ENCODE measurements at regions not wholly inside any gene's neighbourhood (a gene's known extent, or its start where the extent isn't known, plus 50 kb on each side); places are given as distances from the start of the nearest gene placed in this dataset.

DNA sequence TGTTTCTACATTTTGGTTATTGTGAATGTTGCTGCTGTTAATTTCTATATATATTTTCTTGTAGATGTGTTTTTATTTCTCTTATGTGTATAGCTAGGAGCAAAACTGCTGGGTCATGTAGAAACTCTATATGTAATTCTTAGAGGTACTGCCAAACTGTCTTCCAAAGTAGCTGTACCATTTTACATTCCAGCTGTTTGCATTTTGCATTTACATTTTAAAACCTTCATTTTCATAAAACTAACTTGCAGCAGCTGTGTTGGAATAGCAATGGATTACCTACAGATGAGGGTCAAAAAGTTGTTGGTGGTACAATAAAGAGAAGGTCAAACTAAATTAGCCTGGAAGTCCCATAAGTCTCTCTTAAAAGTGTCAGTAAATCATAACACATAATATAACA, 1109.7 kb downstream of the FLRT2 start:
- no peak overlapping the region for H3K27ac ChIP-seq

GRCh38 chr14:86639146-86639545, 1109.2 kb downstream of the FLRT2 start:
- ATAC-seq (no peak), DNase-seq (no peak)
- 55% methylated on average over 5 of the region's 5 CpGs for WGBS (ENCODE audit: insufficient coverage, low coverage, low lambda C conversion rate, missing lambda C conversion rate)
- intact Hi-C loops (cut with DNase I): no loop called here
- Histone ChIP-seq H3K27me3 (no peaks in the 10 kb centered on the region), H3K27ac (no peak overlapping the region), H3K36me3 (no peaks in the 10 kb centered on the region), H3K4me3 (no peak overlapping the region), H3K4me1 (no peaks in the 10 kb centered on the region), H3K9me3 (no peaks in the 10 kb centered on the region)
- TF ChIP-seq CTCF (IDR thresholded peaks at IDR 0.05): no peak
- TF ChIP-seq POLR2A (IDR thresholded peaks at IDR 0.05): no peak

More for the DNA sequence above, 1109.7 kb downstream of the FLRT2 start:
- Histone ChIP-seq H3K4me1 (no peaks in the 10 kb centered on the region), H3K9me3 (no peaks in the 10 kb centered on the region), H3K4me3 (no peak overlapping the region), H3K36me3 (no peaks in the 10 kb centered on the region), H3K27me3 (no peaks in the 10 kb centered on the region)
- DNase-seq (no peak), ATAC-seq (no peak)
- intact Hi-C loops (cut with DNase I): no loop called here
- TF ChIP-seq CTCF (IDR thresholded peaks at IDR 0.05) (no peak), POLR2A (IDR thresholded peaks at IDR 0.05) (no peak)

GRCh38 chr14:86627080-86627479, 1097.1 kb downstream of the FLRT2 start:
- no peak overlapping the region for H3K27ac ChIP-seq
- TF ChIP-seq POLR2A (IDR thresholded peaks at IDR 0.05): no peak
- no peak for TF ChIP-seq CTCF (IDR thresholded peaks at IDR 0.05)
- H3K4me3 ChIP-seq: no peak overlapping the region
- intact Hi-C loops (cut with DNase I): no loop called here
- DNase-seq (no peak), ATAC-seq (no peak)
- no peaks in the 10 kb centered on the region for H3K36me3 ChIP-seq
- no peaks in the 10 kb centered on the region for H3K9me3 ChIP-seq
- no peaks in the 10 kb centered on the region for H3K4me1 ChIP-seq
- no peaks in the 10 kb centered on the region for H3K27me3 ChIP-seq

DNA sequence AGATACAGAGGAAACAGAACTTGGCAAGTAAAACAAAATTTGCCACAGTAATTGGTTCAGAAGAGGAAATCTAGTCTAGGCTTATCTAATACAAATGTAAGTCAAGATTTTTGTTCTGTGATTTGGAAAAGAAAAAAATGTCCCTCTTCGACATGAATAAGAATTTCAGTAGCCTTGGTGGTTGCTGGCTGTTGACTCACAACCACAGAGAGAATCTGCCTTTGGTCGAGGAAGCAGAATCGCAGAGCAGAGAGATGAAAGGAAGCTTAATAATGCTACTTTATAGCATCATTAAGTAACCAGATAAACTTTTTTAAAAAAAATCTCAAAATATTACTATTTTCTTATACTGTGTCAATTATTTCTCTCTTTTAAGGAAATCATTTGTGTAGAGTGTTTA, 1096.6 kb downstream of the FLRT2 start:
- DNase-seq (no peak), ATAC-seq (no peak)
- TF ChIP-seq CTCF (IDR thresholded peaks at IDR 0.05): no peak
- no peak for TF ChIP-seq POLR2A (IDR thresholded peaks at IDR 0.05)
- 73% methylated on average over 3 of the region's 3 CpGs for WGBS (ENCODE audit: insufficient coverage, low coverage, low lambda C conversion rate, missing lambda C conversion rate)
- Histone ChIP-seq H3K4me3 (no peak overlapping the region), H3K4me1 (no peaks in the 10 kb centered on the region), H3K27ac (no peak overlapping the region), H3K9me3 (no peaks in the 10 kb centered on the region), H3K36me3 (no peaks in the 10 kb centered on the region), H3K27me3 (no peaks in the 10 kb centered on the region)
- intact Hi-C loops (cut with DNase I): no loop called here

GRCh38 chr14:86625637-86626036, 1095.7 kb downstream of the FLRT2 start:
- TF ChIP-seq CTCF (IDR thresholded peaks at IDR 0.05) (no peak), POLR2A (IDR thresholded peaks at IDR 0.05) (no peak)
- ATAC-seq: no peak

More at GRCh38 chr14:86625637-86626036, 1095.7 kb downstream of the FLRT2 start:
- Histone ChIP-seq H3K27ac (no peak overlapping the region), H3K36me3 (no peaks in the 10 kb centered on the region), H3K4me1 (no peaks in the 10 kb centered on the region), H3K4me3 (no peak overlapping the region), H3K9me3 (no peaks in the 10 kb centered on the region), H3K27me3 (no peaks in the 10 kb centered on the region)
- DNase-seq: no peak
- intact Hi-C loops (cut with DNase I): no loop called here

Data from right lobe of liver (tissue), 6 donors.